SK-N-SH treated with all-trans-retinoic acid at 6 μM for 48 hours (cell line): ENCODE measurements at regions not wholly inside any gene's neighbourhood (a gene's known extent, or its start where the extent isn't known, plus 50 kb on each side); places are given as distances from the start of the nearest gene placed in this dataset.

Experiments
- ATAC-seq: fragments of 200-7000 bp; cut with Tn5 transposase; 3 replicates; pipeline ENCODE4 v1.9.1; 2020; ENCODE audit warnings: mild to moderate bottlenecking, moderate library complexity
- ARNTL ChIP-seq: fragments of 450-650 bp; formaldehyde crosslinking; IDR thresholded peaks from 2 replicates; pipeline ENCODE4 v1.5.0; 2020; ENCODE audit warnings: low read depth, mild to moderate bottlenecking, moderate library complexity, borderline replicate concordance
- BACH2 ChIP-seq: fragments of 250-450 bp; sonication (Bioruptor Pico); IDR thresholded peaks from 2 replicates; pipeline ENCODE4 v1.9.0; 2021; ENCODE audit warnings: mild to moderate bottlenecking, borderline replicate concordance
- CSDC2 ChIP-seq: fragments of 250-450 bp; sonication (Bioruptor Pico); IDR thresholded peaks from 2 replicates; pipeline ENCODE4 v1.5.0; 2020; ENCODE audit warnings: mild to moderate bottlenecking, moderate library complexity
- ESRRG ChIP-seq: fragments of 250-450 bp; sonication (Bioruptor Pico); IDR thresholded peaks from 2 replicates; pipeline ENCODE4 v1.6.1; 2021; ENCODE audit warnings: mild to moderate bottlenecking
- GLIS3 ChIP-seq: fragments of 250-450 bp; sonication (Bioruptor Pico); IDR thresholded peaks from 2 replicates; pipeline ENCODE4 v1.5.0; 2020; ENCODE audit warnings: mild to moderate bottlenecking, moderate library complexity
- ISL1 ChIP-seq: fragments of 250-450 bp; sonication (Bioruptor Pico); IDR thresholded peaks from 2 replicates; pipeline ENCODE4 v2.1.2; 2022; ENCODE audit warnings: mild to moderate bottlenecking, moderate library complexity
- OSR1 ChIP-seq: fragments of 250-450 bp; sonication (Bioruptor Pico); IDR thresholded peaks from 2 replicates; pipeline ENCODE4 v1.8.0; 2022; ENCODE audit warnings: moderate library complexity, mild to moderate bottlenecking, inconsistent platforms
- PPARA ChIP-seq: fragments of 250-450 bp; sonication (Bioruptor Pico); IDR thresholded peaks from 2 replicates; pipeline ENCODE4 v1.5.0; 2020; ENCODE audit warnings: mild to moderate bottlenecking, borderline replicate concordance
- RARB ChIP-seq: fragments of 250-450 bp; sonication (Bioruptor Pico); IDR thresholded peaks from 2 replicates; pipeline ENCODE4 v1.8.0; 2021; ENCODE audit warnings: mild to moderate bottlenecking, moderate library complexity
- SNAI2 ChIP-seq: fragments of 250-450 bp; sonication (Bioruptor Pico); IDR thresholded peaks from 2 replicates; pipeline ENCODE4 v1.5.0; 2020; ENCODE audit warnings: mild to moderate bottlenecking, moderate library complexity
- TCF4 ChIP-seq: fragments of 250-450 bp; sonication (Bioruptor Pico); IDR thresholded peaks from 2 replicates; pipeline ENCODE4 v1.8.0; 2021; ENCODE audit warnings: mild to moderate bottlenecking, moderate library complexity, borderline replicate concordance
- TOX ChIP-seq: fragments of 250-450 bp; sonication (Bioruptor Pico); IDR thresholded peaks from 2 replicates; pipeline ENCODE4 v1.8.0; 2021; ENCODE audit warnings: mild to moderate bottlenecking, moderate library complexity, borderline replicate concordance
- ZC3H10 ChIP-seq: fragments of 250-450 bp; sonication (Bioruptor Pico); IDR thresholded peaks from 2 replicates; pipeline ENCODE4 v1.5.1; 2021; ENCODE audit warnings: mild to moderate bottlenecking, moderate library complexity
- ZFP3 ChIP-seq: fragments of 250-450 bp; sonication (Bioruptor Pico); IDR thresholded peaks from 2 replicates; pipeline ENCODE4 v1.5.0; 2020; ENCODE audit warnings: mild to moderate bottlenecking, moderate library complexity
- ZFP30 ChIP-seq: fragments of 450-650 bp; formaldehyde crosslinking; IDR thresholded peaks from 2 replicates; pipeline ENCODE4 v1.5.0; 2022; ENCODE audit warnings: mild to moderate bottlenecking, moderate library complexity
- ZNF565 ChIP-seq: fragments of 450-650 bp; formaldehyde crosslinking; conservative IDR thresholded peaks from 2 replicates; pipeline ENCODE4 v1.5.0; 2020; ENCODE audit warnings: low read depth, mild to moderate bottlenecking, moderate library complexity
- ZNF70 ChIP-seq: fragments of 450-650 bp; formaldehyde crosslinking; IDR thresholded peaks from 2 replicates; pipeline ENCODE4 v1.5.0; 2020; ENCODE audit warnings: mild to moderate bottlenecking, moderate library complexity
- ZNF8 ChIP-seq: fragments of 450-650 bp; formaldehyde crosslinking; IDR thresholded peaks from 2 replicates; pipeline ENCODE4 v1.5.0; 2020; ENCODE audit warnings: mild to moderate bottlenecking, moderate library complexity
- TF ChIP-seq, protein P1 (sequence below): fragments of 250-450 bp; sonication (Bioruptor Pico); IDR thresholded peaks from 2 replicates; pipeline ENCODE4 v1.5.0; 2020; ENCODE audit warnings: mild to moderate bottlenecking, moderate library complexity
- TF ChIP-seq, protein P2 (sequence below): fragments of 250-450 bp; sonication (Bioruptor Pico); IDR thresholded peaks from 2 replicates; pipeline ENCODE4 v1.8.0; 2020; ENCODE audit warnings: mild to moderate bottlenecking, moderate library complexity, borderline replicate concordance
- TF ChIP-seq, protein P3 (sequence below): fragments of 250-450 bp; sonication (Bioruptor Pico); IDR thresholded peaks from 2 replicates; pipeline ENCODE4 v1.5.1; 2021; ENCODE audit warnings: mild to moderate bottlenecking, moderate library complexity
- TF ChIP-seq, protein P4 (sequence below): fragments of 250-450 bp; sonication (Bioruptor Pico); IDR thresholded peaks from 2 replicates; pipeline ENCODE4 v1.8.0; 2021; ENCODE audit warnings: low read depth, mild to moderate bottlenecking, moderate library complexity, borderline replicate concordance

DNA sequence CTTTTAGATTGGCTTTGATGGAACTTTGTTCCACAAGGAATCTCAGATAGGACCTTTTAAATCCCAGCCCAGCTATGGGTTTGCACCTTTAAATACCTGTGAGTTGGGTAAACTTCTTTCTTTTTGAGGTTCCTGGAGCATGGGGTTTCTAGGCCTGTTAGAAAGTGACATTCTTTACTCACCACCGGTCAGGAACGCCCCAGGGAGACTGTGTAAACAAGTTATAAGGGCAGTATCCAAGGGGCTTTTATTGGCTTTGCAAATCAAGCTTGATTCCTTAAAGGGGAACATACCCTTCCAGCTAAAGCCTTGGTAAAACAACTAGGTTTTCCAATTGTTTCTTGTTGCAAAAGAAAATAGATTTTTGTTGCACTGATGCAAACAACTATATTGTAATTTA lies 93.4 kb downstream of the TENT5D start:
- ATAC-seq: no peak
- TF ChIP-seq PPARA (CRISPR knock-in tag): no peak
- TF ChIP-seq RARB: no peak
- TF ChIP-seq ZNF8 (CRISPR knock-in tag): no peak

DNA sequence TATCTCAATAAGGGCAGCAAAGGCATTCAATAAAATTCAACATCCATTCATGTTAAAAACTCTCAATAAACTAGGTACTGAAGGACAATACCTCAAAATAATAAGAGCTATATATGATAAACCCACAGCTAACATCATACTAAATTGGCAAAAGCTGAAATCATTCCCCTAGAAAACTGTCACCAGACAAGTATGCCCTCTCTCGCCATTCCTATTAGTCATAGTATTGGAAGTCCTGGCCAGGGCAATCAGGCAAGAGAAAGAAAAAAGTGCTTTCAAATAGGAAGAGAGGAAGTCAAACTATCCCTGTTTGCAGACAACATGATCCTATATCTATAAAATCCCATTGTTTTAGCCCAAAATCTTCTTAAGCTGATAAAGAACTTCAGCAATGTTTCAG lies 116.8 kb downstream of the TENT5D start:
- no peak for TF ChIP-seq BACH2 (CRISPR knock-in tag)
- TF ChIP-seq RARB: no peak
- no peak for TF ChIP-seq ZNF70
- TF ChIP-seq, protein P1, sequence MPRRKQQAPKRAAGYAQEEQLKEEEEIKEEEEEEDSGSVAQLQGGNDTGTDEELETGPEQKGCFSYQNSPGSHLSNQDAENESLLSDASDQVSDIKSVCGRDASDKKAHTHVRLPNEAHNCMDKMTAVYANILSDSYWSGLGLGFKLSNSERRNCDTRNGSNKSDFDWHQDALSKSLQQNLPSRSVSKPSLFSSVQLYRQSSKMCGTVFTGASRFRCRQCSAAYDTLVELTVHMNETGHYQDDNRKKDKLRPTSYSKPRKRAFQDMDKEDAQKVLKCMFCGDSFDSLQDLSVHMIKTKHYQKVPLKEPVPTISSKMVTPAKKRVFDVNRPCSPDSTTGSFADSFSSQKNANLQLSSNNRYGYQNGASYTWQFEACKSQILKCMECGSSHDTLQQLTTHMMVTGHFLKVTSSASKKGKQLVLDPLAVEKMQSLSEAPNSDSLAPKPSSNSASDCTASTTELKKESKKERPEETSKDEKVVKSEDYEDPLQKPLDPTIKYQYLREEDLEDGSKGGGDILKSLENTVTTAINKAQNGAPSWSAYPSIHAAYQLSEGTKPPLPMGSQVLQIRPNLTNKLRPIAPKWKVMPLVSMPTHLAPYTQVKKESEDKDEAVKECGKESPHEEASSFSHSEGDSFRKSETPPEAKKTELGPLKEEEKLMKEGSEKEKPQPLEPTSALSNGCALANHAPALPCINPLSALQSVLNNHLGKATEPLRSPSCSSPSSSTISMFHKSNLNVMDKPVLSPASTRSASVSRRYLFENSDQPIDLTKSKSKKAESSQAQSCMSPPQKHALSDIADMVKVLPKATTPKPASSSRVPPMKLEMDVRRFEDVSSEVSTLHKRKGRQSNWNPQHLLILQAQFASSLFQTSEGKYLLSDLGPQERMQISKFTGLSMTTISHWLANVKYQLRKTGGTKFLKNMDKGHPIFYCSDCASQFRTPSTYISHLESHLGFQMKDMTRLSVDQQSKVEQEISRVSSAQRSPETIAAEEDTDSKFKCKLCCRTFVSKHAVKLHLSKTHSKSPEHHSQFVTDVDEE (CRISPR knock-in tag): no peak
- ATAC-seq: no peak

DNA sequence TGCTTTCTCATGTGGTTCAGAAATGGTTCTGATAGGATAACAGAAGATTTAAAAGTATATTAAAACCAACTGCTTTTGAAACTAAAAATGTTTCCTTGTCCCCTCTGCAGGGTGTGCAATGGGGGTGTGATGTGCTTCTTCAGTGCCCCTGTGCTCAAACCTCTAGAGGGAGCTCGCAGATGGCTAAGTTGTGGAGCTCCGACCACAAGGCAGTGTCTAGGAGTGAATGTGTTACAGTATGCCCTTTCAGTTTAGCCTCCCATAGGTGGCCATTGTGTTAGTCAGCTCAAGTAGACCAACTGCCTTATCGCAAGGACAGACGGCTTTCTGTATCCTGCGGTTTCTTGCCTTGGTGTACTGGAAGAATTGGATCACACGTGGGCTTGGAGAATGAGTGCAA lies 130.5 kb downstream of the TENT5D start:
- TF ChIP-seq PPARA (CRISPR knock-in tag): no peak
- no peak for TF ChIP-seq ARNTL (CRISPR knock-in tag)
- TF ChIP-seq OSR1 (CRISPR knock-in tag): no peak
- no peak for TF ChIP-seq ISL1
- no peak for TF ChIP-seq GLIS3 (CRISPR knock-in tag)
- no peak for TF ChIP-seq TCF4 (CRISPR knock-in tag)
- no peak for TF ChIP-seq ZNF565 (CRISPR knock-in tag)
- no peak for TF ChIP-seq ESRRG (CRISPR knock-in tag)
- TF ChIP-seq ZC3H10 (CRISPR knock-in tag): no peak
- TF ChIP-seq, protein P1 (CRISPR knock-in tag): no peak
- TF ChIP-seq ZNF70: no peak
- TF ChIP-seq, protein P2, sequence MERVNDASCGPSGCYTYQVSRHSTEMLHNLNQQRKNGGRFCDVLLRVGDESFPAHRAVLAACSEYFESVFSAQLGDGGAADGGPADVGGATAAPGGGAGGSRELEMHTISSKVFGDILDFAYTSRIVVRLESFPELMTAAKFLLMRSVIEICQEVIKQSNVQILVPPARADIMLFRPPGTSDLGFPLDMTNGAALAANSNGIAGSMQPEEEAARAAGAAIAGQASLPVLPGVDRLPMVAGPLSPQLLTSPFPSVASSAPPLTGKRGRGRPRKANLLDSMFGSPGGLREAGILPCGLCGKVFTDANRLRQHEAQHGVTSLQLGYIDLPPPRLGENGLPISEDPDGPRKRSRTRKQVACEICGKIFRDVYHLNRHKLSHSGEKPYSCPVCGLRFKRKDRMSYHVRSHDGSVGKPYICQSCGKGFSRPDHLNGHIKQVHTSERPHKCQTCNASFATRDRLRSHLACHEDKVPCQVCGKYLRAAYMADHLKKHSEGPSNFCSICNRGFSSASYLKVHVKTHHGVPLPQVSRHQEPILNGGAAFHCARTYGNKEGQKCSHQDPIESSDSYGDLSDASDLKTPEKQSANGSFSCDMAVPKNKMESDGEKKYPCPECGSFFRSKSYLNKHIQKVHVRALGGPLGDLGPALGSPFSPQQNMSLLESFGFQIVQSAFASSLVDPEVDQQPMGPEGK: no peak
- no peak for TF ChIP-seq CSDC2 (CRISPR knock-in tag)
- no peak for TF ChIP-seq RARB
- TF ChIP-seq ZFP30 (CRISPR knock-in tag): no peak

DNA sequence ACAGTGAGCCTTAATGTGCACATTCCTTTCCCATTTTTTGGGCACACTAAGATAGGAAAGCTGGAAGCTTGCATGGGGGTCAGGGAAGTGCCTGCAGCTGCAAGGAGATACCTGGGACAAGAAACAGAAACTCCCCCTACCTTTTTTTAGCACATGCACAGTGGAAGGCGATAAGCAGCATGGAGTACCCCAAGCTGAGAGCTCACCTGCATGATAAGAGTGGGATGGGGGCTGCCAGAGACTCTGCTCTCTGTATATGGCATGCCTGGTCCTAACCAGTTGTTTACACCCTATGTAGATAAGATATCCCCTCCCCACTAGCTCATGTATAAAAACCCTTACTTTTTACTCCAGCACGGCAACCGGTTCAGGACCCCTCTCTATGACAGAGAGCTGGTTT lies 135.9 kb downstream of the TENT5D start:
- no peak for ATAC-seq
- TF ChIP-seq OSR1 (CRISPR knock-in tag): no peak

More for the DNA sequence above, 130.5 kb downstream of the TENT5D start:
- ATAC-seq: peak; percentile 85

DNA sequence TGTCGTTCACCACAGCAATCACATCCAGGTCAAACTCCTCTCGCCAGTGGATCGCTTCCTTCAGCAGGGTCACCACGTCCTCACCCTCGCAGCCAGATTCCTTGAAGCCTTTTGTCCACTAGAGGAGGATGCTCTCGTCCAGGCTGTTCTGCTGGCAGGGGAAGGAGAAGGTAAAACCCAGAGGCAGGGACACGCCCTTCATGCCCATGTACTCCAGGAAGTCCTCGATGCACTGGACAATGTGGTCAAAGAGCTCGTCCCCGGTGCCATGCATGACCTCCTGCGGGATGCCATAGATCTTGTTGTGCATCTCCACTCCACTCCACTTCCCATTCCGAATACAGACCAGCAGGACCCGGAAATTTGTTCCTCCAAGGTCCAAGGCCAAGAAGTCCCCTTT lies 152.4 kb downstream of the TENT5D start:
- no peak for TF ChIP-seq ZC3H10 (CRISPR knock-in tag)
- TF ChIP-seq ZNF70: no peak
- TF ChIP-seq ESRRG (CRISPR knock-in tag): no peak
- no peak for TF ChIP-seq SNAI2 (CRISPR knock-in tag)
- TF ChIP-seq OSR1 (CRISPR knock-in tag): no peak
- TF ChIP-seq, protein P3, sequence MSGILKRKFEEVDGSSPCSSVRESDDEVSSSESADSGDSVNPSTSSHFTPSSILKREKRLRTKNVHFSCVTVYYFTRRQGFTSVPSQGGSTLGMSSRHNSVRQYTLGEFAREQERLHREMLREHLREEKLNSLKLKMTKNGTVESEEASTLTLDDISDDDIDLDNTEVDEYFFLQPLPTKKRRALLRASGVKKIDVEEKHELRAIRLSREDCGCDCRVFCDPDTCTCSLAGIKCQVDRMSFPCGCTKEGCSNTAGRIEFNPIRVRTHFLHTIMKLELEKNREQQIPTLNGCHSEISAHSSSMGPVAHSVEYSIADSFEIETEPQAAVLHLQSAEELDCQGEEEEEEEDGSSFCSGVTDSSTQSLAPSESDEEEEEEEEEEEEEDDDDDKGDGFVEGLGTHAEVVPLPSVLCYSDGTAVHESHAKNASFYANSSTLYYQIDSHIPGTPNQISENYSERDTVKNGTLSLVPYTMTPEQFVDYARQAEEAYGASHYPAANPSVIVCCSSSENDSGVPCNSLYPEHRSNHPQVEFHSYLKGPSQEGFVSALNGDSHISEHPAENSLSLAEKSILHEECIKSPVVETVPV: no peak
- TF ChIP-seq ZFP3 (CRISPR knock-in tag): no peak
- no peak for TF ChIP-seq ARNTL (CRISPR knock-in tag)
- TF ChIP-seq, protein P4, sequence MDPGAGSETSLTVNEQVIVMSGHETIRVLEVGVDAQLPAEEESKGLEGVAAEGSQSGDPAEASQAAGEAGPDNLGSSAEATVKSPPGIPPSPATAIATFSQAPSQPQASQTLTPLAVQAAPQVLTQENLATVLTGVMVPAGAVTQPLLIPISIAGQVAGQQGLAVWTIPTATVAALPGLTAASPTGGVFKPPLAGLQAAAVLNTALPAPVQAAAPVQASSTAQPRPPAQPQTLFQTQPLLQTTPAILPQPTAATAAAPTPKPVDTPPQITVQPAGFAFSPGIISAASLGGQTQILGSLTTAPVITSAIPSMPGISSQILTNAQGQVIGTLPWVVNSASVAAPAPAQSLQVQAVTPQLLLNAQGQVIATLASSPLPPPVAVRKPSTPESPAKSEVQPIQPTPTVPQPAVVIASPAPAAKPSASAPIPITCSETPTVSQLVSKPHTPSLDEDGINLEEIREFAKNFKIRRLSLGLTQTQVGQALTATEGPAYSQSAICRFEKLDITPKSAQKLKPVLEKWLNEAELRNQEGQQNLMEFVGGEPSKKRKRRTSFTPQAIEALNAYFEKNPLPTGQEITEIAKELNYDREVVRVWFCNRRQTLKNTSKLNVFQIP (CRISPR knock-in tag): no peak
- TF ChIP-seq PPARA (CRISPR knock-in tag): no peak
- TF ChIP-seq RARB: no peak
- no peak for TF ChIP-seq ZNF8 (CRISPR knock-in tag)
- TF ChIP-seq ZNF565 (CRISPR knock-in tag): no peak
- TF ChIP-seq ISL1: no peak
- no peak for TF ChIP-seq TOX
- ATAC-seq: no peak
